B cell (primary cell): ENCODE measurements at regions not wholly inside any gene's neighbourhood (a gene's known extent, or its start where the extent isn't known, plus 50 kb on each side); places are given as distances from the start of the nearest gene placed in this dataset.
"Not testable (repeated sequence)": the region's sequence is repeated elsewhere in the genome, so short reads cannot be mapped to it uniquely, and the experiment has no call there.

Experiments
- EZH2 ChIP-seq: IDR thresholded peaks from 2 replicates; pipeline ENCODE4 v1.6.1; 2012; ENCODE audit warnings: borderline replicate concordance, low read depth, mild to moderate bottlenecking, moderate library complexity, low read length; ENCODE audit not compliant: insufficient read depth, poor library complexity, severe bottlenecking
- TF ChIP-seq, protein P1 (sequence below): fragments of 200-600 bp; IDR thresholded peaks from one replicate; pipeline ENCODE4 v1.8.0; 2022; ENCODE audit warnings: antibody characterized with exemption, mild to moderate bottlenecking

DNA sequence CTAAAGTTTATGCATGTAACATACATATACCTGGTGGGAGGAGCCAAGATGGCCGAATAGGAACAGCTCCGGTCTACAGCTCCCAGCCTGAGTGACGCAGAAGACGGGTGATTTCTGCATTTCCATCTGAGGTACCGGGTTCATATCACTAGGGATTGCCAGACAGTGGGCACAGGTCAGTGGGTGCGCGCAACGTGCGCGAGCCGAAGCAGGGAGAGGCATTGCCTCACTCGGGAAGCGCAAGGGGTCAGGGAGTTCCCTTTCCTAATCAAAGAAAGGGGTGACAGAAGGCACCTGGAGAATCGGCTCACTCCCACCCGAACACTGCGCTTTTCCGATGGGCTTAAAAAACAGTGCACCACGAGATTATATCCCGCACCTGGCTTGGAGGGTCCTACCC, 80.8 kb downstream of the SNTN start:
- TF ChIP-seq, protein P1, sequence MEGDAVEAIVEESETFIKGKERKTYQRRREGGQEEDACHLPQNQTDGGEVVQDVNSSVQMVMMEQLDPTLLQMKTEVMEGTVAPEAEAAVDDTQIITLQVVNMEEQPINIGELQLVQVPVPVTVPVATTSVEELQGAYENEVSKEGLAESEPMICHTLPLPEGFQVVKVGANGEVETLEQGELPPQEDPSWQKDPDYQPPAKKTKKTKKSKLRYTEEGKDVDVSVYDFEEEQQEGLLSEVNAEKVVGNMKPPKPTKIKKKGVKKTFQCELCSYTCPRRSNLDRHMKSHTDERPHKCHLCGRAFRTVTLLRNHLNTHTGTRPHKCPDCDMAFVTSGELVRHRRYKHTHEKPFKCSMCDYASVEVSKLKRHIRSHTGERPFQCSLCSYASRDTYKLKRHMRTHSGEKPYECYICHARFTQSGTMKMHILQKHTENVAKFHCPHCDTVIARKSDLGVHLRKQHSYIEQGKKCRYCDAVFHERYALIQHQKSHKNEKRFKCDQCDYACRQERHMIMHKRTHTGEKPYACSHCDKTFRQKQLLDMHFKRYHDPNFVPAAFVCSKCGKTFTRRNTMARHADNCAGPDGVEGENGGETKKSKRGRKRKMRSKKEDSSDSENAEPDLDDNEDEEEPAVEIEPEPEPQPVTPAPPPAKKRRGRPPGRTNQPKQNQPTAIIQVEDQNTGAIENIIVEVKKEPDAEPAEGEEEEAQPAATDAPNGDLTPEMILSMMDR = not testable (repeated sequence)
- TF ChIP-seq EZH2 = not testable (repeated sequence)
